A549 (cell line): ENCODE measurements at regions not wholly inside any gene's neighbourhood (a gene's known extent, or its start where the extent isn't known, plus 50 kb on each side); places are given as distances from the start of the nearest gene placed in this dataset.

Source experiments
- ATAC-seq, 2 experiments: fragments of 200-7000 bp in 1 of 2; fragments of >200 bp in 1 of 2; cut with Nextera tagmentation in 1 of 2; cut with Tn5 transposase in 1 of 2; 3 replicates each; pipeline versions ENCODE4 v1.8.0 to v1.9.1; 2018 to 2020; ENCODE audit warnings: mild to moderate bottlenecking in 1 of 2, moderate library complexity in 1 of 2
- CTCF ChIA-PET: fragments of 300-600 bp; sonication (Branson Sonifier 250); formaldehyde crosslinking; extraction: SDS; loops from one replicate; lab custom pipeline; 2021; ENCODE audit warnings: antibody characterized with exemption, inconsistent platforms; lab: Yijun Ruan, JAX
- POLR2A ChIA-PET: fragments of 350-600 bp; formaldehyde crosslinking; extraction: SDS; loops from one replicate; lab custom pipeline; 2021; ENCODE audit warnings: antibody characterized with exemption, inconsistent platforms; lab: Yijun Ruan, JAX
- DNase-seq, 2 experiments: peaks; one replicate each; pipeline versions ENCODE4 v3.0.0 to v3.0.0-alpha.2; 2011 to 2016; ENCODE audit warnings: low read depth in 1 of 2, low spot score in 1 of 2
- FAIRE-seq: peaks from 2 replicates; lab custom pipeline; 2011; peaks lifted over from hg19 to GRCh38; lab: Jason Lieb, UNC
- H3K27ac ChIP-seq, 2 experiments: fragments of >200 bp; sonication (Bioruptor Twin); formaldehyde crosslinking; 3 replicates each; pipeline ENCODE4 v1.5.1; 2016 to 2017
- H3K4me1 ChIP-seq: fragments of >200 bp; sonication (Bioruptor Twin); formaldehyde crosslinking; 3 replicates; pipeline ENCODE4 v1.6.1; 2016
- H3K4me2 ChIP-seq: fragments of >200 bp; sonication (Bioruptor Twin); formaldehyde crosslinking; 3 replicates; pipeline ENCODE4 v1.6.1; 2016
- H3K4me3 ChIP-seq: fragments of >200 bp; sonication (Bioruptor Twin); formaldehyde crosslinking; 3 replicates; pipeline ENCODE4 v1.5.1; 2016
- H3K9me3 ChIP-seq: fragments of >200 bp; sonication (Bioruptor Twin); formaldehyde crosslinking; 3 replicates; pipeline ENCODE4 v1.6.1; 2016
- ATOH8 ChIP-seq: fragments of 250-450 bp; sonication (Bioruptor Pico); IDR thresholded peaks from 2 replicates; pipeline ENCODE4 v1.5.0; 2020; ENCODE audit warnings: low read depth, mild to moderate bottlenecking, moderate library complexity
- BCL3 ChIP-seq: fragments of >200 bp; sonication (Bioruptor Twin); formaldehyde crosslinking; IDR thresholded peaks from 3 replicates; pipeline ENCODE4 v1.6.1; 2016
- BHLHE40 ChIP-seq: IDR thresholded peaks from 2 replicates; pipeline ENCODE4 v1.6.1; 2012; ENCODE audit warnings: low read depth, low read length, inconsistent platforms
- CBX8 ChIP-seq: fragments of 200-600 bp; sonication (generic); IDR thresholded peaks from 2 replicates; pipeline ENCODE4 v1.6.1; 2016
- CHD2 ChIP-seq: fragments of 150-350 bp; IDR thresholded peaks from 2 replicates; pipeline ENCODE4 v1.6.1; 2014; ENCODE audit warnings: low read length; ENCODE audit not compliant: partially characterized antibody
- CHD4 ChIP-seq: fragments of 200-600 bp; sonication (generic); IDR thresholded peaks from 2 replicates; pipeline ENCODE4 v1.6.1; 2016; ENCODE audit warnings: antibody characterized with exemption, mild to moderate bottlenecking, borderline replicate concordance
- EHMT2 ChIP-seq: fragments of 200-600 bp; sonication (generic); IDR thresholded peaks from 2 replicates; pipeline ENCODE4 v1.6.1; 2016; ENCODE audit warnings: antibody characterized with exemption, low read depth, mild to moderate bottlenecking, moderate library complexity
- ELK1 ChIP-seq: fragments of 150-350 bp; IDR thresholded peaks from 2 replicates; pipeline ENCODE4 v1.6.1; 2014; ENCODE audit warnings: low read depth, mild to moderate bottlenecking, low read length
- ESRRA ChIP-seq: fragments of 150-350 bp; IDR thresholded peaks from 2 replicates; pipeline ENCODE4 v1.6.1; 2014; ENCODE audit warnings: mild to moderate bottlenecking, low read length, borderline replicate concordance
- HDAC2 ChIP-seq: fragments of 200-600 bp; sonication (generic); IDR thresholded peaks from 2 replicates; pipeline ENCODE4 v1.6.1; 2016
- HOXA7 ChIP-seq: fragments of 250-450 bp; sonication (Bioruptor Pico); IDR thresholded peaks from 2 replicates; pipeline ENCODE4 v1.5.0; 2020; ENCODE audit warnings: mild to moderate bottlenecking, moderate library complexity
- HOXB13 ChIP-seq: fragments of 250-450 bp; sonication (Bioruptor Pico); IDR thresholded peaks from 2 replicates; pipeline ENCODE4 v1.5.0; 2020; ENCODE audit warnings: low read depth, mild to moderate bottlenecking, moderate library complexity
- HOXB5 ChIP-seq: fragments of 250-450 bp; sonication (Bioruptor Pico); IDR thresholded peaks from 2 replicates; pipeline ENCODE4 v1.5.0; 2020; ENCODE audit warnings: mild to moderate bottlenecking, moderate library complexity
- KDM5A ChIP-seq: fragments of 200-600 bp; sonication (generic); IDR thresholded peaks from 2 replicates; pipeline ENCODE4 v1.6.1; 2016; ENCODE audit warnings: antibody characterized with exemption, mild to moderate bottlenecking
- MYC ChIP-seq: IDR thresholded peaks from 2 replicates; pipeline ENCODE4 v1.6.1; 2012; ENCODE audit warnings: mild to moderate bottlenecking, inconsistent platforms, low read length, improper control_type of control experiment, borderline replicate concordance
- NFE2L2 ChIP-seq: fragments of 150-350 bp; conservative IDR thresholded peaks from 2 replicates; pipeline ENCODE4 v1.6.1; 2014; ENCODE audit warnings: low read length
- POLR2A ChIP-seq: IDR thresholded peaks from 2 replicates; pipeline ENCODE4 v1.6.1; 2012; ENCODE audit warnings: mild to moderate bottlenecking, low read length
- RAD21 ChIP-seq, 2 experiments: fragments of >200 bp in 1 of 2; sonication (Bioruptor Twin) in 1 of 2; formaldehyde crosslinking in 1 of 2; IDR thresholded peaks in 1 of 2; conservative IDR thresholded peaks in 1 of 2; 2 replicates in 1 of 2; 3 replicates in 1 of 2; pipeline ENCODE4 v1.6.1; 2012 to 2018; ENCODE audit warnings: inconsistent platforms in 1 of 2
- RNF2 ChIP-seq: fragments of 200-600 bp; sonication (generic); IDR thresholded peaks from 2 replicates; pipeline ENCODE4 v1.6.1; 2016; ENCODE audit warnings: low read depth, mild to moderate bottlenecking, antibody characterized with exemption, moderate library complexity, borderline replicate concordance
- TP53 ChIP-seq: fragments of 250-450 bp; sonication (Bioruptor Pico); IDR thresholded peaks from 2 replicates; pipeline ENCODE4 v1.5.0; 2021; ENCODE audit warnings: mild to moderate bottlenecking, moderate library complexity
- USF2 ChIP-seq: fragments of 450-650 bp; IDR thresholded peaks from 2 replicates; pipeline ENCODE4 v1.6.1; 2014; ENCODE audit warnings: antibody characterized with exemption
- ZC3H11A ChIP-seq: fragments of 450-650 bp; IDR thresholded peaks from 2 replicates; pipeline ENCODE4 v1.6.1; 2014; ENCODE audit warnings: antibody characterized with exemption, mild to moderate bottlenecking
- ZSCAN20 ChIP-seq: fragments of 250-450 bp; sonication (Bioruptor Pico); IDR thresholded peaks from 2 replicates; pipeline ENCODE4 v1.8.0; 2022; ENCODE audit warnings: mild to moderate bottlenecking, moderate library complexity
- WGBS: methylation state at CpG from one replicate; pipeline ENCODE4 v1.1.6; 2017; ENCODE audit errors: missing lambda C conversion rate; 5-methylcytosine and 5-hydroxymethylcytosine counted together

GRCh38 chr17:14959106-14959648, 305.9 kb downstream of the PMP22 start:
- CTCF ChIA-PET = interaction anchor here (0.8 to 0.9 kb wide), 2 partner anchors 13 to 33 kb away, joined by 4 read pairs; no protein-coding TSS in a partner anchor
- Histone ChIP-seq H3K4me1 (no peaks in the 10 kb centered on the region), H3K4me2 (no peak overlapping the region), H3K9me3 (no peaks in the 10 kb centered on the region; the same call in 2 of the 3 replicates), H3K4me3 (no peak overlapping the region), H3K27ac (no peak overlapping the region)
- WGBS = 2% methylated on average over 2 of the region's 2 CpGs
- POLR2A ChIA-PET = no interaction called here
- DNase-seq (no peak), ATAC-seq (no peak), FAIRE-seq (no peak)
- no peak for TF ChIP-seq ZSCAN20 (CRISPR knock-in tag)
- no peak for TF ChIP-seq ZC3H11A
- no peak for TF ChIP-seq CBX8
- no peak for TF ChIP-seq BHLHE40

- DNase-seq (no peak), ATAC-seq (no peak), FAIRE-seq (no peak)
- Histone ChIP-seq H3K4me3 (no peak overlapping the region), H3K27ac (no peak overlapping the region), H3K4me1 (no peaks in the 10 kb centered on the region), H3K9me3 (no peaks in the 10 kb centered on the region; the same call in 1 of the 3 replicates), H3K4me2 (no peak overlapping the region)
- no peak for TF ChIP-seq BHLHE40
- TF ChIP-seq HDAC2 = no peak
- no peak for TF ChIP-seq EHMT2
- TF ChIP-seq MYC = no peak
- no peak for TF ChIP-seq BCL3
- TF ChIP-seq TP53 = no peak
- TF ChIP-seq CBX8 = no peak
- no peak for TF ChIP-seq KDM5A
- TF ChIP-seq ESRRA = no peak
- no peak for TF ChIP-seq ELK1
- TF ChIP-seq NFE2L2 = no peak
- TF ChIP-seq HOXB5 = no peak
- no peak for TF ChIP-seq ATOH8
- CTCF ChIA-PET = no interaction called here
- POLR2A ChIA-PET = no interaction called here
- 3% methylated on average over 5 of the region's 5 CpGs for WGBS
Measured at GRCh38 chr17:14953405-14953804, 311.7 kb downstream of the PMP22 start.

- H3K4me3 ChIP-seq = no peak overlapping the region
- DNase-seq (no peak), FAIRE-seq (no peak), ATAC-seq (no peak)
- no peaks in the 10 kb centered on the region for H3K4me1 ChIP-seq
- 14% methylated on average over 2 of the region's 2 CpGs for WGBS
- ChIA-PET POLR2A (no interaction called here), CTCF (interaction anchor here (0.7 kb wide), 1 partner anchor 216 kb away, joined by 3 read pairs; no protein-coding TSS in a partner anchor)
- H3K4me2 ChIP-seq = no peak overlapping the region
- H3K27ac ChIP-seq = no peak overlapping the region
- TF ChIP-seq ELK1 = no peak
- H3K9me3 ChIP-seq = no peaks in the 10 kb centered on the region; the same call in 1 of the 3 replicates
Measured at GRCh38 chr17:14950686-14951085, 314.4 kb downstream of the PMP22 start.

- Histone ChIP-seq H3K4me2 (no peak overlapping the region), H3K4me1 (no peaks in the 10 kb centered on the region), H3K4me3 (no peak overlapping the region), H3K27ac (no peak overlapping the region), H3K9me3 (no peaks in the 10 kb centered on the region; the same call in 1 of the 3 replicates)
- 23% methylated on average over 3 of the region's 3 CpGs for WGBS
- CTCF ChIA-PET = interaction anchor here (0.7 kb wide), 1 partner anchor 216 kb away, joined by 3 read pairs; no protein-coding TSS in a partner anchor
- FAIRE-seq (no peak), DNase-seq (no peak), ATAC-seq (no peak)
- POLR2A ChIA-PET = no interaction called here
- TF ChIP-seq RAD21 (conservative IDR thresholded peaks at IDR 0.05 in 1 of 2, IDR thresholded peaks at IDR 0.05 in 1 of 2) (no peak), HOXA7 (CRISPR knock-in tag) (no peak), BCL3 (no peak), POLR2A (no peak), USF2 (no peak), HOXB13 (CRISPR knock-in tag) (no peak), CHD2 (no peak), ESRRA (no peak), RNF2 (no peak), CHD4 (no peak)
Measured at GRCh38 chr17:14950216-14950615, 314.9 kb downstream of the PMP22 start.
